Gastrocnemius medialis (tissue), 4 donors: ENCODE measurements at regions not wholly inside any gene's neighbourhood (a gene's known extent, or its start where the extent isn't known, plus 50 kb on each side); places are given as distances from the start of the nearest gene placed in this dataset.

Experiments
- POLR2A ChIP-seq, 2 donors: fragments of 450-650 bp; IDR thresholded peaks; one replicate each; pipeline ENCODE4 v1.6.1; 2017; ENCODE audit warnings: antibody characterized with exemption in 2 of 2, mild to moderate bottlenecking in 2 of 2, moderate library complexity in 2 of 2
- TF ChIP-seq, protein P1 (sequence below), 5 experiments: fragments of 450-650 bp in 3 of 5; fragments of 200-600 bp in 2 of 5; sonication (generic) in 2 of 5; IDR thresholded peaks in 4 of 5; conservative IDR thresholded peaks in 1 of 5; 1 replicate in 4 of 5; 2 replicates in 1 of 5; pipeline ENCODE4 v1.5.1; 2016 to 2019; ENCODE audit warnings: antibody characterized with exemption in 5 of 5, mild to moderate bottlenecking in 3 of 5, moderate library complexity in 3 of 5

GRCh38 chr17:13078591-13079385 lies 61.0 kb upstream of the ELAC2 start:
- TF ChIP-seq, protein P1, sequence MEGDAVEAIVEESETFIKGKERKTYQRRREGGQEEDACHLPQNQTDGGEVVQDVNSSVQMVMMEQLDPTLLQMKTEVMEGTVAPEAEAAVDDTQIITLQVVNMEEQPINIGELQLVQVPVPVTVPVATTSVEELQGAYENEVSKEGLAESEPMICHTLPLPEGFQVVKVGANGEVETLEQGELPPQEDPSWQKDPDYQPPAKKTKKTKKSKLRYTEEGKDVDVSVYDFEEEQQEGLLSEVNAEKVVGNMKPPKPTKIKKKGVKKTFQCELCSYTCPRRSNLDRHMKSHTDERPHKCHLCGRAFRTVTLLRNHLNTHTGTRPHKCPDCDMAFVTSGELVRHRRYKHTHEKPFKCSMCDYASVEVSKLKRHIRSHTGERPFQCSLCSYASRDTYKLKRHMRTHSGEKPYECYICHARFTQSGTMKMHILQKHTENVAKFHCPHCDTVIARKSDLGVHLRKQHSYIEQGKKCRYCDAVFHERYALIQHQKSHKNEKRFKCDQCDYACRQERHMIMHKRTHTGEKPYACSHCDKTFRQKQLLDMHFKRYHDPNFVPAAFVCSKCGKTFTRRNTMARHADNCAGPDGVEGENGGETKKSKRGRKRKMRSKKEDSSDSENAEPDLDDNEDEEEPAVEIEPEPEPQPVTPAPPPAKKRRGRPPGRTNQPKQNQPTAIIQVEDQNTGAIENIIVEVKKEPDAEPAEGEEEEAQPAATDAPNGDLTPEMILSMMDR (IDR thresholded peaks at IDR 0.05 in 4 of 5, conservative IDR thresholded peaks at IDR 0.05 in 1 of 5): no peak
- no peak for TF ChIP-seq POLR2A (IDR thresholded peaks at IDR 0.05)
